Sciatic nerve (tissue), 2 donors: ENCODE measurements at regions not wholly inside any gene's neighbourhood (a gene's known extent, or its start where the extent isn't known, plus 50 kb on each side); places are given as distances from the start of the nearest gene placed in this dataset.
"Not testable (repeated sequence)": the region's sequence is repeated elsewhere in the genome, so short reads cannot be mapped to it uniquely, and the experiment has no call there.

Experiments used
- ATAC-seq: fragments of 200-7000 bp; cut with Tn5 transposase; one replicate; pipeline ENCODE4 v1.9.1; 2020; ENCODE audit warnings: mild to moderate bottlenecking, moderate library complexity
- DNase-seq: peaks from one replicate; pipeline ENCODE4 v3.0.0-alpha.2; 2020; ENCODE audit warnings: low spot score
- intact Hi-C: fragments of 100-400 bp; cut with DNase I; formaldehyde crosslinking; loops from one replicate; pipeline ENCODE4 v1.14.2; 2022
- donor health status: DM: no; HTN: no; CAD: no.
- donor health status: DM: no; HTN: no; CAD: no.

DNA sequence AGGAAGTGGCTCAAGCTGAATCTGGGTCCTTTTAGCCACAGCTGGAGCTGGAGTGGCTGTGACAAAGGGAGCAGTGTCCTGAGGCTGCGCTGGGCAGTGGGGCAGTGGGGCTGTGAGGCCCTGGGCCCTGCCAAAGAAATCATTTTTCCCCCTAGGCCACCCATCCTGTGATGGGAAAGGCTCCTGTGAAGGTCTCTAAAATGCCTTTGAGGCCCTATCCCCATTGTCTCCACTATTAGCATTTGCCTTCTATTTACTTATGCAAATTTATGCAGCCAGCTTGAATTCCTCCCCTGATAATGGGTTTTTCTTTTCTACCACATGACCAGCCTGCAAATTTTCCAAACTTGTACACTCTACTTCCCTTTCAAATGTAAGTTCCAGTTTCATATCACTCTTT, 539.2 kb downstream of the MEI4 start:
- ATAC-seq (no peak), DNase-seq (no peak)
- intact Hi-C loops, result no loop called here

DNA sequence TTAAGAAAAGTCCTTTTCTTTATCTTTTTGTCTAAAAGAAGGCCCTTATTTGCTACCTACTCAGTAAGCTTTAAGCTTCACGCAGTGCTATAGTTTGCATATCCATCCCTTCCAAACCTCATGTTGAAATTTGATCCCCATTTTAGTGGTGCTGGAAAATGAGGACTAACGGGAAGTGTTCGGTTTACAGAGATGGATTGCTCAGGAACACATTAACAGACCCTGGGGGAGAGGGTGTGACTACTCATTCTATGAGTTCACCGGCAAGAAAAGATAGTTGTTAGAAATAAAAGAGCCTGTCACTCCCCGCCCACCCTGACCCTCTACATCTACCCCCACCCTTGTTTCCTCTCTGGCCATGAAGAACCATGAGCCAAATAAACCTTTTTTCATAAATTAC, 546.2 kb downstream of the MEI4 start:
- ATAC-seq (no peak), DNase-seq (no peak)
- intact Hi-C loops, result no loop called here

- intact Hi-C loops, result no loop called here
- no peak for ATAC-seq
- DNase-seq, result no peak
Measured at GRCh38 chr6:78222226-78222625, 569.4 kb downstream of the MEI4 start.

DNA sequence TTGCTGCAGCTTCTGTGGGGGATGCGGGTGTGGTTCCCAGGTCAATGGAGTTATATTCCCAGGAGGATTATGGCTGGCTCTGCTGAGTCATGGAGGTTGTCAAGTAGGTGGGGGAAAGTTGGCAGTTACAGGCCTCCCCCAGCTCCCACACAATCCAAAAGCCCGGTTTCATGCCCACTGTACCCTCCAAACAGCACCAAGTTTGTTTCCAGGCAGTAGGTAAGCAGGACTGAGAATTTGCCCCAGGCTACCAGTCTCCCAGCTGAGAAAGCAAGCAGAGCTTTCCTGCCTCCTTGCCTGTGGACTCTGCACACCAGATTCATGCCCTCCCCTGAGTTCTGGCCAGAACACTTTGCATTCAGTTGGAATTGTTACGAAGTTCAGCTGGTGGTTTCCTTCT, 578.2 kb downstream of the MEI4 start:
- no peak for DNase-seq
- intact Hi-C loops, result no loop called here
- no peak for ATAC-seq

DNA sequence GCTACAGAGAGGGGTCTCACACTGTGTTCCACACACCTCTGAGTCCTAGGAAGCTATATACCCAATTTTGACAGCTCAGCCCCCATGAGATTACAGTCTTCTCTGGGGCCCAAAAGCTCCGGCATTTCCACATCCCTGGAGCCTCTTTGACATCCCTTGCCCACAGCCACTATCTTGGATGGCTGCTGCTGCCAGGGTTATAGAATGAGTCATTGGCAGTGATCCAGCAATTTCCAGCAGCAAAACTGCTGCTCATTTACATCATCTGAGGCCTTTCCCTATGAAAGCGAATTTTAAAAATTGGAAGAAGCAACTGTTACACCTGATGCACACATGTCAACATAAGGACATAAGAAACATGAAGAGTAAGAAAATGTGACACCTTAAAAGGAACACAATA, 590.7 kb downstream of the MEI4 start:
- intact Hi-C loops, result no loop called here
- DNase-seq (no peak), ATAC-seq (no peak)

- intact Hi-C loops, result no loop called here
- no peak for ATAC-seq
- DNase-seq, result no peak
Measured at GRCh38 chr6:78251931-78252330, 599.1 kb downstream of the MEI4 start.

DNA sequence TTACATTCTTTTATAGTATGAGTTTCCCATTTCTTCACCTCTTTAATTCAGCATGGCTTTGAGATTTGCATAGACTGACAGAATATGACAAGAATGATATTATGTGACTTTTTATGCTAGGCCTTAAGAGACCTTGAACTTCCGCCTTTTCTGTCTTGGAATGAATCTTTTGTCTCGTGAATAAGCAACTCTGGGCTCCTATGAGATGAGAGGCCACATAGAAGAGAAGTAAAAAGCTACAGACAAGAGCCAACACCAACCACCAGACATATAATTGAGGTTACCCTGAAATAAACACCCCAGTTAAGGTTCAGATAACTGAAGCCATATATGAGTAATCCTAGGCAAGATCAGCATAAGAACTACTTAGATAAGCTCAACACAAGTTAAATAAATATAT, 600.8 kb downstream of the MEI4 start:
- intact Hi-C loops, result no loop called here
- DNase-seq, result no peak
- no peak for ATAC-seq

- DNase-seq, result no peak
- no peak for ATAC-seq
- intact Hi-C loops, result no loop called here
Measured at GRCh38 chr6:78259935-78260334, 607.1 kb downstream of the MEI4 start.

DNA sequence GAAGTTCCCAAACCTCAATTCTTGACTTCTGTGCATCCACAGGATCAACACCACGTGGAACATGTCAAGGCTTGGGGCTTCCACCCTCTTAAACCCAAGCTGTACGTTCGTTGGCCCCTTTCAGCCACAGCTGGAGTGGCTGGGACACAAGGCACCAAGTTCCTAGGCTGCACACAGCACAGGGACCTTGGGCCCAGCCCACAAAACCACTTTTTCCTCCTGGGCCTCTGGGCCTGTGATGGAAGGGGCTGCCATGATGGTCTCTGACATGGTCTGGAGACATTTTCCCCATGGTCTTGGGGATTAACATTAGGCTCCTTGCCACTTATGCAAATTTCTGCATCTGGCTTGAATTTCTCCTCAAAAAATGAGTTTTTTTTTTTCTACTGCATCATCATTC, 606.9 kb upstream of the IRAK1BP1 start:
- ATAC-seq, intact Hi-C loops, DNase-seq: not testable (repeated sequence)

DNA sequence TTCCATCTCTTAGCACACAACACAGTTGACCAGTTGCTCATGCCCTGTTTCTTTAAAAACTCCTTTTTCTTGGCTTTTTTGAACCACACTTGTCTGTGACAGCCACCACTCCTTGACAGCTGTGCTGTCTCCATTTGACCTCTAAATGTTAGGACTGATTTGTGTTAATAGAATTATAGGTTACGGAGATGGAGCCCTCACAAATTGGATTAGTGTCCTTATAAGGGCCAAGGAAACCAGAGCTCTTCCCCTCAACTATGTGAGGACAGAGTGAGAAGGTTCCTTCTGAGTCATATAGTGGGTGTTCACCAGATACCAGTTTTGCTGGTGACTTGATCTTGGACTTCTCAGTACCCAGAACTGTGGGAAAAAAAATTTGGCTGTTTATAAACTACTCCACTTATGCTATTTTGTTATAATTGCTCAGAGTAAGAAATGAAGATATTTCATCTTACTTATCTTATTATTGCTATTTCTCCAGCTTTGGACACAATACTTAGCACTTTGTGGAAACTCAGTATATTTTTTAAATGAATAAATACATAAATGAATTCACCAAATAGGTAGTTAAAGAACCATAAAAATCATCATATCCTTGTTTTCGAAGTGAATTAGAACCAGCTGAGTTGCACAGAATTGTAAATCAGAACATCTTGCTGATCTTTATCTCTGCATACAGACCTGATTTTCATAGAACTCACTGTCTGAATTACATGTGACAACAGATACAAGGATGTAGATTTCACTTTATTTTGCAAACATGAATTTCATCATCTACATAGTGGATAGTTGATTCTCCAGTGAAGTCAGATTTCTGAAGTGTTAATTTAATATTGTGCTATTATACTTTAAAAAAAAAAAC, 598.5 kb upstream of the IRAK1BP1 start:
- no peak for DNase-seq
- ATAC-seq, result no peak
- intact Hi-C loops, result no loop called here

GRCh38 chr6:78300885-78301284, 566.5 kb upstream of the IRAK1BP1 start:
- no peak for ATAC-seq

DNA sequence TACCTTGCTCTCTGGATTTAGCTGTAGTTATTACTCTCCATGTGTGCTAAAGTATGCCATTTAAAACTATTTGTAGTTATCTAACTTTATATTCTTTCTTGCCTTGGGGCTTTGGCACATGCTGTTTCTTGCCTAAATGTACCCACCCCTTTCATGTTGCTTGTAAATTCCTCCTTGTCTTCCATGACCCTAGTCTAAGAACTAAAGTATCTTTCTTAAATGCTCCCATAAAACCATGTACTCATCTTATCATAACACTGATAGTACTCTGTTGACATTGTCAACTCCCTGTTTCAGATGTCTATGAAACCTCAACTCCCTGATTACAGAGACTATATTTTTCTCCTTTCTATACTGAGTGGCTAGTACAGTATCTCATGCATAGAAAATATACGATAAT, 564.9 kb upstream of the IRAK1BP1 start:
- DNase-seq, result no peak
- no peak for ATAC-seq
- intact Hi-C loops, result no loop called here

More at GRCh38 chr6:78300885-78301284, 566.5 kb upstream of the IRAK1BP1 start:
- no peak for DNase-seq
- intact Hi-C loops, result no loop called here

DNA sequence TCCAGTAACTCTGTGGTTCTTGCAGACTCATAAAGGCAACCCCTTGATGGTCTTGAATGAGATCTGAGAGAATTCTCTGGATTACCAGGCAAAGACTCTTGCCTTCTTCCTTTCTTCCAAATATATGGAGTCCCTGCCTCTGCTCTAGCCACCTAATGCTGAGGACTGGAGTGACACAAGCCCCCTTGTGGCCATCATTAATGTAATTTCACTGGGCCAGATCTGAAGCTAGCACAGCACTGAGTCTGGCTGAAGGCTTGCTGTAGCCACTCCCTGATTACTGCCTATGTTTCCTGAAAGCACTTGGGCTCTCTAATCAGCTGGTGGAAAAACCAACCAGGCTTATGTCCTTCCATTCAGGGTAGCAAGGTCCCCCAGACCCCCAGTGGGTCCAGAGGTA, 559.3 kb upstream of the IRAK1BP1 start:
- ATAC-seq (no peak), DNase-seq (no peak)
- intact Hi-C loops, result no loop called here

DNA sequence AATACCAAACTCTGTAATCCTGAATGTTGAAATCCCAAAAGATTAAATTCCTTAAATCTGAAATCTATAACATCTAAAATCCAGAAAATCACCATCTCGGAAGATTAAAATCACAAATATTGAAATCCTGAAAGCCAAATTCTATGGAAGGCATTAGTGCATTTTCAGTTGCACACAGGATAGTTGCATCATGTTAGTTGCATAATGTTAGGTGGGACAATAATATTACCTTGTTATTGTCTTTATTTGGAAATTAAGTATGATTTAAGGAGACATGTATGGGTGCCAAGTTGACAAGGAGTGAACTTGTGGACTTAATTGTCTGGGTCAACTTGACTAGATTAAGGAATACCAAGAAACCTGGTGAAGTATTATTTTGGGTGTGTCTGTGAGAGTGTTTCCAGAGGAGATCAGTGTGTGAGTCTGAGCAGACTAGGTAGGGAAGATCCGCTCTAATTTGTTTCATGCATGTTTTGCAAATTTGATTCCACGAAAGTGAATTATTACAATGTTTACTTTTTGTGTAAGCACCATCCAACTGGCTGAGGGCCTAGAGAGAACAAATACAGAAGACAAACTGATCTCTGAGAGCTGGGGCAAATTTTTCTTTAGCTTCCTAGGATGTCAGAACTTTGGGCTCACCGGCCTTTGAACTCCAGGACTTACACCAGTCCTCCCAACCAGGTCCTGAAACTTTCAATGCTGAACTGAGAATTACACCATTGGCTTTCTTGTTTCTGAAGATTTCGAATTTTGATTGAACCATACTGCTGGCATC, 545.1 kb upstream of the IRAK1BP1 start:
- DNase-seq, result no peak
- ATAC-seq, result no peak
- intact Hi-C loops, result no loop called here

DNA sequence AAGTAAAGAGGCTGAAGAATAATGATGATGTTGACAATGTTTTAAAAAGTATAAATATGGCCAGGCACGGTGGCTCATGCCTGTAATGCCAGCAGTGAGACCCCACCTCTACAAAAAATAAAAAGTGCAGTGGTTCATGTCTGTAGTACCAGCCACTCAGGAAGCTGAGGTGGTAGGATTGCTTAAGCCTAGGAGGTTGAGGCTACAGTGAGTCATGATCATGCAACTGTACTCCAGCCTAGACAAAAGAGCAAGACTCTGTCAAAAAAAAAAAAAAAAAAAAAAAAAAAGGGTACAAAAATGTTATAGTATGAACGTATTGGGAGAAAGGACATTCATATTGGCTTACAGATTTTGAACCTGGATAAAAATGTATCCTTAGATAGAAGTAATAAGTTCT, 543.1 kb upstream of the IRAK1BP1 start:
- no peak for DNase-seq
- intact Hi-C loops, result no loop called here
- ATAC-seq, result no peak

GRCh38 chr6:78340755-78341154, 526.6 kb upstream of the IRAK1BP1 start:
- intact Hi-C loops, result no loop called here
- DNase-seq (no peak), ATAC-seq (no peak)

DNA sequence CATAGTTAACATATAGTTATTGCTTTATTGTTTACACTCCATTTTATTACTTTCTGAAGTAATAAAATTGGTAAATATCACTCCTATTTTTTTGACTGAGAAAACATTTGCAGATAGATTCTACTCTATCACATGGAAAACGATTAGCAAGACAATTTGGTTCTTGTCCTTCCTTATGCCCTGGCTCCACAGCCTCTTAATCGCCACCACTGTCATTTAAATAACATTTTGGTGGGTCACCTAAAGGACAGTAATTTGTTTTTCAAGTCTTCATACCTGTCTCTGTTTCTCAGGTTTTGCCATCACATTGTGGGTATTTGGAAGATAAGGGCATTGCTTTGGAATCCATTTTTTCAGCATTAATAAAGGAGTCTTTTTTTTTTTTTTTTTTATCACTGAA, 521.5 kb upstream of the IRAK1BP1 start:
- ATAC-seq (no peak), DNase-seq (no peak)
- intact Hi-C loops, result no loop called here

DNA sequence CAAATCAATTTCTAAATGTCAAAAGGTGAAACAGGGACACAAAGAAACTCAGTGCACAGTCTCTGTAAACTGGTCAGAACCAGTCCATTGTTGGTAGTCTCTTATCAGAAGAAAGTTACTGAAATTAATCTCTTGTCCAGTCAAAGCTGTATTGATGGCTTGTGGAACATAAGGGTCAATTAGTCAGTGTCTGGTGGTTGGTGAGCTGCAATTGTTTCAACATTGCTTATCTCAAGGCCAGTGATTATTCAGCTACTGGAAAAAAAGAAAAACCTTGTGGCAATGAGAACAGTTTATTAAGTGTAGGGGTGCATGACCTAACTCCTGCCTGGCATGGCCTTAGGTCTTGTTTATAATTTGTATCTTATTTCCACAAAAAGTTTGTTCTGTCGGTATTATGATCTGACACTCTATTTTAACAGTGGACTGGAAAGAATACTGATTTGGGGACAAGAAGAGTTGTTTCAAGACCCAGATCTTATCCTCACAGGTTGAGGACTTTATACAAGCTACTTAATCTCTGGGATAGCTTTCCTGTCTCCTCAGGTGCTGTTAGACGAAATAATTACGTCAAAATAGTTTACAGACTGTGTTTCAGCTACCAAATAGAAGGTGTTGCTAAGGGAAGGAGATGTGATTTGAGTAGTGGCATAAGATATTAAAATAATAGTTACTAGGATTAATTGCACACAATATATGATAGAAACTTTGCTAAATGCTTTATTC, 520.0 kb upstream of the IRAK1BP1 start:
- intact Hi-C loops, result no loop called here
- no peak for ATAC-seq
- no peak for DNase-seq

GRCh38 chr6:78353040-78353439, 514.3 kb upstream of the IRAK1BP1 start:
- DNase-seq (no peak), ATAC-seq (no peak)
- intact Hi-C loops, result no loop called here

DNA sequence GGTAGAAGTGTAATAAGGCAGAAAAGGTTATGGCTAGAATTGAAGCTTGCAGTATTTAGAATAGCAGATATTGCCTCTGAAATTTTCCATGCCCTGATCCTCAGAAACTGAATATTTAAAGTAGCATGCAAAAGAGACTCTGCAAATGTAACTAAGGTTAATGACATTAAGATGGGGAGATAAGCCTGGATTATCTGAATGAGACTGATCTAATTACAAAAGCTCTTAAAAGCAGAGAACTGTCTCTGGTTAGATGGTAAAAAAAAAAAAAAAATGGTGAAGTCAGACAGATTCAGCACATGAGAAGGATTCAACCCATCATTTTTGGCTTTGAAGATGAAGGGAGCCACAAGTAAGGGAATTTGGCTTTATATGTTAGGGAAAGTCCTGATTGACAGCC, 503.7 kb upstream of the IRAK1BP1 start:
- intact Hi-C loops, result no loop called here
- ATAC-seq (no peak), DNase-seq (no peak)
